ENCODE measurements at regions not wholly inside any gene's neighbourhood (a gene's known extent, or its start where the extent isn't known, plus 50 kb on each side); places are given as distances from the start of the nearest gene placed in this dataset.
"Not testable (repeated sequence)": the region's sequence is repeated elsewhere in the genome, so short reads cannot be mapped to it uniquely, and the experiment has no call there.

GRCh38 chr13:78540058-78540457 is 63.3 kb downstream of the POU4F1 start:
- DNase-seq: no peak

DNA sequence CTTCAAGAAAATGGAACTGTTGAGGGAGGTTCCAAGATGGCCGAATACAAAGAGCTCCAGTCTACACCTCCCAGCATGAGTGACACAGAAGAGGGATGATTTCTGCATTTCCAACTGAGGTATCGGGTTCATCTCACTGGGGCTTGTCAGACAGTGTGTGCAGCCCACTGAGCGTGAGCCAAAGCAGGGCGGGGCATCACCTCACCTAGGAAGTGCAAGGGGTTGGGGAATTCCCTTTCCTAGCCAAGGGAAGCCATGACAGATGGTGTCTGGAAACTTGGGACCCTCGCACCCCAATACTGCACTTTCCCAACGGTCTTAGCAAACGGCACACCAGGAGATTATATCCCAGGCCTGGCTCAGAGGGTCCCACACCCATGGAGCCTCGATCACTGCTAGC is 77.3 kb downstream of the POU4F1 start:
- not testable (repeated sequence) for DNase-seq

DNA sequence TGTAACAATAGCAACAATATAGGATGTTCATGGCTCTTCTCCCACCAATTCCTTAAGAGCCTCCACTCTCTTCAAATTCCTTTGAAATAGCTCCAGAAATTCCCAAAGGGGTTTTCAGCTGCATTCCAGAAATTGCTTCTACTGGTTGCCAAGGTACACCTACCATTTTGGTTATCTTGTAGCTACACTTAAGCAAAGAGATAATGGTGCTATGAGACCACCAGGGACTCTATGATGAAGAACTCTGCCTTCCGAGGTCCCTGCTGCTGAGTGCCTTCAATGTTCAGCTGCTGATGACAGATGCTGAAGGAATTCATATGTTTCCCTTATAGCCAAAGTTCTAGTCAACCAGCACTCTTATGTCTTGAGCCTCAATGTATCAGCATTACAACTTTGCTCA is 78.4 kb downstream of the POU4F1 start:
- no peak for DNase-seq

DNA sequence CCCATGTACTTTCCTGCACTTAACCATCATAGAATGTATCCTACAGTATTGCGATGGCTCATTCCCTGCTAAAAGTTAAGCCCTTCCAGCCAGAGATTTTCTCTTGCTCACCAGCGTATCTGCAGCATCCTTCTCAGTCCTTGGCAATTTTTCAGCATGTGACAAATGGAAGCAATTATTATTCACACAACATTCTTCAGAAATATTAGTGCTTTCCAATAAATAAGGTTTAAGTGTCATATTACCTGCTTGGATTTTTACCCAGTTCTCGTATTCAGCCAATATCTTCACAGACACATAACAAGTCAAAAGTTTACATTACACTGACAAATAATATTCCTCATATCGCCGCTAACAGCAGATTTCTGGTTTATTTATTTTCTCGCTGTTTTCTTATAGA is 82.3 kb downstream of the POU4F1 start:
- no peak for DNase-seq

DNA sequence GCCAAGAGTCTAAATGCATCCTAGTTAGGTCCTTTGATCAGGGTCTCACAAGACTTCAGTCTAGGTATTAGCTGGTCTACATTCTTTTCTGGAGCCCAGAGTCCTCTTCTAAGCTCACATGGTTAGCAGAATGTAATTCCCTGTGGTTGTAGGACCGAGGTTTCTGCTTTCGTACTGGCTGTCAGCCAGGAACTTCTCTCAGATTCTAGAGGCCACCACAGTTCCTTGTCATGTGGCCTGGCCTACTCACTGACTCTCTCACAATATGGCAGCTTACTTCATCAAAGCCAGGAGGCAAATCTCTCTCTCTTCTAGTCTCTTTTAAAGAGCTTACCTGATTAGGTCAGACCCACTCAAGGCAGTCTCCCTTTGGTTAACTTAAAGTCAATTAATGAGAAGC is 82.9 kb downstream of the POU4F1 start:
- no peak for DNase-seq

DNA sequence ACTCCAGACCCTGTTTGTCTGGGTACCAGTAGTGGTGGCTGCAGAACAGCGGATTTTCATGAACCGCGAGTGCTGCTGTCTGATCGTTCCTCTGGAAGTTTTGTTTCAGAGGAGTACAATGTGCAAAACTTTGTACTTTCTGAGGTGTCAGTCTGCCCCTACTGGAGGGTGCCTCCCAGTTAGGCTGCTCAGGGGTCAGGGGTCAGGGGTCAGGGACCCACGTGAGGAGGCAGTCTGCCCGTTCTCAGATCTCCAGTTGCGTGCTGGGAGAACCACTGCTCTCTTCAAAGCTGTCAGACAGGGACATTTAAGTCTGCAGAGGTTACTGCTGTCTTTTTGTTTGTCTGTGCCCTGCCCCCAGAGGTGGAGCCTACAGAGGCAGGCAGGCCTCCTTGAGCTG is 84.9 kb downstream of the POU4F1 start:
- DNase-seq: not testable (repeated sequence)

DNA sequence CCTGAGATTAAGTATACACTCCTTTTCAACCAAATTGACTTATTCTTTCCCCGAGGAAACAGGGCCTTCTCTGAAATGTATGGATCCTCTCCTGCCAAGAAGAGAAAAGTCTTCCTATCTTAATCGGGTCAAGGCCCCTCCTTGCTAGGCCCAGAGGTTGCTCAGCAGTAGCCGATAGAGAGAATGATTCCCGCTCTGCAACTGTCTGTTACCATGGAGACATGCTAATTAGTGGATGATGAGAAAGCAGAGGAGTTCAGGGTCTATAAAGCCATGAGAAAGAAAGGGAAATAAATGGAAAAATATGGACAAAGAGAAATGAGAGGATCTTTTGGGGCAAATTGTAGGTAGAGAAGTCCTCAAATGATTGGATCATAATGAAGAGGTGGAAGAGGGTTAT is 103.5 kb downstream of the POU4F1 start:
- DNase-seq: no peak

DNA sequence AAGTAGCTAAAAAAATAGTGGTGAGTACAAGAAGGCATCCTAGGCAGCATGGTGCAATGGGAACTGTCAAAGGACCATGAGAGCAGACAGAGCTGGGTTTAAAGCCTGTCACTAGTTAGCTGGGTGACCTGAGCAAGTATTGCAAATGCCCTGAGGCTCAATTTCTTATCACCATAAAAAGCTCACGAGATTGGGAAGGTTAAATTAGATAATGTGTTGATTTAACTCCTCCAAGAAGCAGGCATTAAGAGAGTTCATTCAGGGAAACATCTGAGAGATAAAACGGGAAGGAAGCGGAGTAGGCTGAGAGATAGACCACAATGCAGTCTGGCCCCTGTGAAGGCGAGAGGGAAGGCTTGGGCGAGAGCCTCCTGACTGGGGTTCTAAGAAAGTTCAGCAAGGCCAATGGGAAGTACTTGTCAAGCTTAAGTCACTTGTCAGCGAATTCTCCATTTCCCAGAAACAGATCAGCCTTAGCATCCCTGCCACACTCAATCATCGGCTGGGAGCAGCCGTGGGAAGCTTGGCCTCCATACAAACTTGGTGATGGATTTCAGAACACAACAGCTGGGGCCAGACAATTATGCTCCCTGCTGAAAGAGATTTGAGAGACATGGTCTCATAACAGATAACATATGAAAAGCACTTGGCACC is 105.5 kb downstream of the POU4F1 start:
- DNase-seq: no peak

GRCh38 chr13:78491978-78492377 is 111.4 kb downstream of the POU4F1 start:
- DNase-seq: no peak

- DNase-seq: not testable (repeated sequence)
These were observed 113.1 kb downstream of the POU4F1 start for GRCh38 chr13:78490225-78490624.

DNA sequence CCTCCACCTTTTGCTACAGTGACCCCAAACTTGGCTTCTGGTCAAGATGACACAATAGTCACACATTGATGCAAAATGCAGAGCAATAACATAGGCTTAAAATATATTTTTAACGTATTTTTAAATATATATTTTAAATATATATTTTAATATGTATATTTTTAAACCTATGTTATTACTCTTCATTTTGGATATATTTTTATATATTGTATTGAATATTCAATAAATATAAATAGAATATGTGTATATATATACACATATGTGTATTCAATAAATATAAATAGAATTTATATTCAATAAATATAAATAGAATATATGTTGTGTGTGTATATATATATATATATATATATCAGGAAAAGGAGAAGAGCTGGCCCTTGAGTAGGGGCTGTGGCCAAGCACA is 115.6 kb downstream of the POU4F1 start:
- DNase-seq: no peak

DNA sequence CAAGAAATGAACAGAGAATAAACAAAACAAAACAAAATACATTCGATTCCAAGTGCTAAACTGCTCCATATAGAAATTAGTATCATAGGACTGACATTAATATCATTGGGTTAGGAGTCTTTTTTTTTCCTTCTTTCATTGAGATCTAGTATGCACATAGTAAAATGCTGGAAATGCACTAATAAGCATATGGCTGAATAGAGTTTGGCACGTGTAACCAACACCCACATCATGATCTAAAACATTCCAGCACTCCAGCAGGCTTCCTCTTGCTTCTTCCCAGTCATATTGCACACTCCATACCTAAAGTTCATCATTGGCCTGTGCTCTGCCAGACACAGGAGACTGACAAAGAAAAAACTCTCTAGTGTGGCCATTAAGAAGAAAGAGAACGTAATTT is 117.5 kb downstream of the POU4F1 start:
- DNase-seq: no peak

- DNase-seq: no peak
These were observed 125.2 kb downstream of the POU4F1 start for GRCh38 chr13:78478183-78478582.

DNA sequence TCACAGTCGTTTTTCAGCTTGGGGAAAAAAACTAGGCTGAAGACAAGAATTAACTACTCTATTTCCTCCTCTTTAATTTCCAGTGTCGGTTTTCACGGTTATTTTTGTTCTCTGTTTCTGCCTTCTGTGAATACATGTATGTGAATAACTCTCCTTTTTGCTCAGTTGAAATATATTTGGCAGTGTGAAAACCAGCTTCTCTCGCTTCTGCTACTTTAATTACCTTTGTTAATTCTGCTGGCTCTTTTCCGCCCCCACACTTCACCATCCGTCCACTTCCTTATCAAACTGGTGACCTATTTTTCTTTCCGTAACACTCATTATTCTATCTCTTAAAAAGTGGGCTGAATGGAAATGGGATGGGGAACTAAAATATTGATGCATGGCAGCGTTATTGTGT is 126.4 kb downstream of the POU4F1 start:
- no peak for DNase-seq

DNA sequence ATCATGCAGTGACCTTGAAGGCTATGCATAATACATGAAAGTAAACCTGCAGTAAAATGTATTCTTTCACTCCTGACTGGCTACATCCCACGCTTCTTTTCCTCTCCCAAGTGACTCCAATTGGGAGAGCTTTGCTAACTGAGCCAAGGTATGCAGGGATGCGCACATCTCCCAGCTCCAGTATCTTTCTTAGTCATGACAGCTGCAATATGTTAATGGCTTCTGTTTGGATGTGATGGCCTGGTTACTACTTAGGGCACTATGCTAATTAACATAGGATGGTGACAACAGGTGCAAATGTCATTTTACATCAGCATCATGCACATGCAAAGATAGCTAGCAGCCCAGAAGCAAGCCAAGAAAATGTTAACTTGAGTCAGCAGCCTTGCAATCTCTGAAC is 134.7 kb downstream of the POU4F1 start:
- DNase-seq: no peak

DNA sequence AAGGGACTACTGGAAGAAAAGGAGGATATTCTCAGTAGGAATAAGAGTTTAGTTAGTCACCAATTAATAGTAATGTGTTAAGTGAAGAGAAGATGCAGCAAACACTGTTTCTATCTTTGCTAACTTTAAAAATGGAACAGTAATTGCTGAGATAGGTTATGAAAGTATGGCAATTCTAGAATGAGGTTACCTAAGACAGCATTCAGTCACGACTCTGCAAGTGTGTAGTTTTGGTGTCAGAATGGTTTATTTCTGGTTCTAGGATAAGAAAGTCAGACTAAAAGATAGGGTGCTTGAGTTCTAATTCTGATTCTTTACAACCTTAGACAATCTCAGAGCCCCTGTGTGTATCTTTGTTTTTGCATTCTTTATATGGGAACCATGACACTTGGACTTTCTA is 138.1 kb downstream of the POU4F1 start:
- DNase-seq: no peak

- DNase-seq: no peak
These were observed 143.2 kb downstream of the POU4F1 start for GRCh38 chr13:78460176-78460575.

DNA sequence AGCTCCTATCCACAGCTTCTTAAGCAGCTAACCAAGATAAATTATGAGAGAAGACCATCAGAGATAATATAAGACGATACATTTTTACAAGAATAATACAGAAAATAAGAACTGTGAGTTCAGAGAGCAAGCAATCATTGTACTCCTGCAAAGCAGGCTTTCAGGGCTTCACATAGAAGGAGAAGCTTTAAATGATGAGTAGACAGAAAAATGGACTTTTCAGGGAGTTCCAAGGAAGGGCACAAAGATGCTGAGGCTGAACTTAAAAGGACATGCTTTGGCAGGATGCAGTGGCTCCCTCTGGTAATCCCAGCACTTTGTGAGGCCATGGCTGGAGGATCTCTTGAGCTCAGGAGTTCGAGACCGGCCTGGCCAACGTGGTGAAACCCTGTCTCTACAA is 159.5 kb downstream of the POU4F1 start:
- DNase-seq: no peak

- DNase-seq: no peak
These were observed 165.6 kb downstream of the POU4F1 start for GRCh38 chr13:78437781-78438180.

- DNase-seq: no peak
These were observed 167.0 kb downstream of the POU4F1 start for GRCh38 chr13:78436311-78436710.

DNA sequence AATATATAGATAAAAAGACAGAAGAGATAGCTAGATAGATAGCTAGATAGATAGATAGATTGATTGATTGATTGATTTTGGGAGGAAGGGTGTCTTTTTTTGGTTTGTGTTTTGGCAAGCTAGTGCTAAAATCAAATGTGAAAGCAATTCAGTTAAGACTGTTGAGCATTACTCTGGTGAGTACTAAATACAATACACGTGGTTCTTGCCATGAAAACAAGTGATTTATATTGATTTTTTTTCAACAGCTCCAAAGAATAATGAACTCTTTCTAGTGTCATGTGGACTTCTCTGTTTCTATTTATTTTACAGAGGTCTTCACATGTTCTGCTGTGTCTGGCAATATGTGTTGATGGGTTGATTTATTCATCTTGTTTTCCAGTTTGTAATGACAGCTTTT is 172.0 kb downstream of the POU4F1 start:
- DNase-seq: no peak

DNA sequence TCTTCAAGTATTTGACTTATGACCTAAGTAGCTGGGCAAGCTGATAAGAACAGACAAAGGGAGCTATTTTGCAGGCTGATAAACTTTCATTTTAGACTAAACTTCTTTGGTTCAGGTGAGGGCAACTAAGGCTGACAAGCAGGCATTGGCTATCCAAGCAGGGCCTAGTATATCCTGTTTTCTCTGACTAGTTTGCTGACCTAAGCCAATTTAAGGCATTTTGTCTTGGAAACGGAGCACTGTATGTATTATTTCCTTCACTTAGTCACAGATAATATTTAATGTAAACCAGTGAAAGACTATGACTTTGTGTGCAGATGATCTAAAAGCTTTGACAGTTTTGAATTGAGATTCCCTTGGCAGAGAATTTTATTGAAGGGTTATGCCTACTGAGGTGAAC is 172.5 kb downstream of the POU4F1 start:
- DNase-seq: no peak

DNA sequence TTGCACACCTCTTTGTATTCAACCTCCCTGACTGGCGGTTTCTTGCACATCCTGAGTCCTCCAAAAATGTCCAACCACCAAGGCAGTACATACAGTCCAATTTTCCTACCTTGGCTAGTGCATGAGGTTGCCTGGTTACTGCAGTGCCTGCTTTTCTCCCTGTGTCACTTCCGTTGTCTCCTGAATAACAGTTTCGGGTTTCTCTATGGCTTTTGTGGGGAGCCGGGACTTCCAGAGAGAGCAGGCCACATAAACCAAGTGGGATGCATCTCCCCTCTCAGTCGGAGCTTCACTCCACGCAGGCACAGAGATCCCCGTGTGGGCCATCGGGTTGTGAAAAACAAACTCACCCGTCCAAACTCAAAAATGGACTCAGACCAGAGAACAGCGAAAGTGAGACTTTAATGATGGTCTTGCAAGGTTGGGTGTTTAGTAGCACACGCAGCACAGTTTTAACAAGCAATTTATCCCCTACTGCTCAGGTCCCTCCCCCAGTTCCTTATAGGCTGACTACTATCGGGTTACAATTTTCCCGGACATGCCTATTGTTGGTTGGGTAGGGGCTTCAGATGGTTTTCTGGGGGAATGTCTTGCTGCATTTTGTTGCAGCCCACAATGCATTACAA is 173.1 kb downstream of the POU4F1 start:
- no peak for DNase-seq

DNA sequence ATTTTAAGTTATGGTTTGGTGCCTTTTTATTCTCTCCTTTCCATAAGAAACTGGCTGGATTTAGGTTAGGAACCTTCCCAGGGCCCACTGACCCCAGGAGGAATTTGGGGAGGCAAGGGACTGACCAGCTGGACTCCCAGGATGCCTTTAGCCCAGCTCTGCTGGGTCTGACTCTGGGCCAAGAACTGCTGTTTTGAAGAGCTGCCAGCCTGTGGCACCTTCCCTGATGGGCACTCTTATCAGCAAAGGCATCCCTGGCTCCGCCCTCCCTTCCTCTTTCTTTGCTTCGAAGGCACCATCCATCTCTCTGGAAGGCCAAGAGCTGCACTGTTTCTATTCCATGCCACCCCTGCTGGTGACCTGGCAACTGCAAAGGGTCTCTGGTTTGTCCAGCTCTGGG is 174.7 kb downstream of the POU4F1 start:
- DNase-seq: no peak

DNA sequence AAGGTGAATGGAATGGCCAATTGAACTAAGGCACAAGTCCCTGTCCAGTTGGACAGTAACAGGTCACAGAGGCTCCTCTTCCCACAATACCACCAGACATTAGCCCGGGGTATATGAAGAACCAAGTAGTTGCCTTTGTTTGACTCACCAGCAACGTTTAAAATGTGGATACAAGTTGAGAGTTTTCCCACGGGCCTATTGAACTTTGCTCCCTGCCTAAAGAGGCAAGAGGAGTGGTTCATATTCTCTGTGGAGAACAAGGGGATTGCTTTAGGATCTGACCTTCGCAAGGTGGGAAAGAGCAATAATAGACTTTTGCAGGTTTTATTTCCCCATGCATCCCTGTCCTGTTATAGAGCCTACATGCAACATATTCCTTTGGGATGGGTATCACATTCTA is 177.2 kb downstream of the POU4F1 start:
- no peak for DNase-seq

Data from NCI-H1436 (cell line).